Upper lobe of left lung (tissue), 4 donors: ENCODE measurements at regions not wholly inside any gene's neighbourhood (a gene's known extent, or its start where the extent isn't known, plus 50 kb on each side); places are given as distances from the start of the nearest gene placed in this dataset.

Experiments used
- CTCF ChIP-seq, 6 experiments: fragments of 450-650 bp in 4 of 6; fragments of 200-600 bp in 2 of 6; sonication (generic) in 2 of 6; IDR thresholded peaks; one replicate each; pipeline ENCODE4 v1.5.1; 2016 to 2019; ENCODE audit warnings: antibody characterized with exemption in 6 of 6
- POLR2A ChIP-seq, 4 donors: fragments of 450-650 bp; IDR thresholded peaks; one replicate each; pipeline ENCODE4 v1.5.1; 2016 to 2017; ENCODE audit warnings: antibody characterized with exemption in 4 of 4, mild to moderate bottlenecking in 2 of 4
- POLR2AphosphoS5 ChIP-seq, 2 donors: sonication (generic); formaldehyde crosslinking; IDR thresholded peaks; one replicate each; pipeline ENCODE4 v1.5.1; 2017; ENCODE audit warnings: antibody characterized with exemption in 2 of 2

DNA sequence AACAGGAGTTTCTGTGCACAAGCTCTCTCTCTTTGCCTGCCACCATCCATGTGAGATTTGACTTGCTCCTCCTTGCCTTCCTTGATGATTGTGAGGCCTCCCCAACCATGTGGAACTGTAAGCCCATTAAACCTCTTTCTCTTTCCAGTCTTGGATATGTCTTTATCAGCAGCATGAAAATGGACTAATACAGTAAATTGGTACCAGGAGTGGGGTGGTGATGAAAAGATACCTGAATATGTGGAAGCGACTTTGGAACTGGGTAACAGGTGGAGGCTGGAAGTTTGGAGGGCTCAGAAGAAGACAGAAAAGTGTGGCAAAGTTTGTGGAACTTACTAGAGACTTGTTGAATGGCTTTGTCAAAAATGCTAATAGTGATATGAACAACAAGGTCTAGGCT lies 69.1 kb upstream of the VANGL1 start:
- TF ChIP-seq CTCF (IDR thresholded peaks at IDR 0.05): no peak
- no peak for TF ChIP-seq POLR2A (IDR thresholded peaks at IDR 0.05)
- no peak for TF ChIP-seq POLR2AphosphoS5 (IDR thresholded peaks at IDR 0.05)
